Tongue (tissue), 1 donor: ENCODE measurements at regions not wholly inside any gene's neighbourhood (a gene's known extent, or its start where the extent isn't known, plus 50 kb on each side); places are given as distances from the start of the nearest gene placed in this dataset.

Experiments used
- DNase-seq: peaks from one replicate; pipeline ENCODE4 v3.0.0-alpha.2; 2015

DNA sequence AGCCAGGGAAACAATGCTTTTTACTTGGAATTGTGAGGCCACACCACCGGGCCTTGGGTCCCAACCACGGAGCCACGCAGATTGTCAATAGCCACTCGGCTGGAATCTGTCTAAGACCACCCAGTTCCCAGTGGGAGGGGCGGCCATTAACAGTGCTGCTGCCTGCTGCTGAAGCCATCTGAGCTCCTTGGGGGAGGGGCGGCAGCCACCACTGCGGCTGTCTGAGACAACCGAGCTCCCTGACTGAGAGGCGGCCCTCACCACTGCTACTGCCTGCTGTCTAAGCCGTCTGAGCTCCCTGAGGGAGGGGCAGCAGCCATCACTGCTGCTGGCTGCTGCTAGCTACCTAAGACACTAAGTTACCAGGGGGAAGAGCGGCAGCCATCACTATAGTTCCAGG lies 64.3 kb downstream of the DMRTA2 start:
- DNase-seq = no peak

DNA sequence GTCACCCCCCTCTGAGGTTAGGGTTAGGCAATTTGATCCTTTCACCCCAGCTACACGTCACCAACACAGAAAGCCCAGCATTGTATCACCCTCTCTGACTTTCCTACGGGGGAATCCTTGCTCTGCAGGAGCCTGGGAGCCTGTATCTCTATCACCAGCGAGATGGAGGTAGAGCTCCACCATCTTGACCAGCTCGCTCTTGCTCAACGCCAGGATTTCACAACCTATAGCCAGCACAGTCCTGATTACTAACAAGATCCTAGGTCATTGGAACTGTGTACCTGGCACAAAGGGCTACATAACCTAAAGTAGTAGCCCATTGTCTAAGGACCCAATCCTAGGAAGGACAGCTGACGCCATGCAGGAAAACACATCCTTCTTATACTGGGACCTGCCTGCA lies 66.1 kb downstream of the DMRTA2 start:
- no peak for DNase-seq

DNA sequence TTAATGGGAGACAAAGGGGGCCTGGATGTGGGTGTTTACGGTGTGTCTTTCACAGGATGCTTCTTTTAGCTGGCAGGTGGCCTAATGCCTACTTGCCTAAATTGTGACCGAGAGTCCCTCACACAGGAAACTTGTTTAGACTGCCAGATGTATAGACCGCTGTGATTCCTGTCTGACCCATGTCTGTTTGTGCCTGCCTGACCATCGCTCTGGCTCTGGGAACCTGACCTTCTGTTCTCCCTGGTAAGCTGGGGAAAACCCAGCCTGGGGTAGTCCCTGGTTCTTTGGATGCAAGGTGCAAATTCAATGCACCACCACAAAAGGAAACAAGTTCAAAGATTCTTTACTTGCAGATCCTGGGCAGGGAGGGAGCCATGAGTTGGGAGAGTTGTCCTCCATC lies 68.4 kb downstream of the DMRTA2 start:
- DNase-seq = no peak

DNA sequence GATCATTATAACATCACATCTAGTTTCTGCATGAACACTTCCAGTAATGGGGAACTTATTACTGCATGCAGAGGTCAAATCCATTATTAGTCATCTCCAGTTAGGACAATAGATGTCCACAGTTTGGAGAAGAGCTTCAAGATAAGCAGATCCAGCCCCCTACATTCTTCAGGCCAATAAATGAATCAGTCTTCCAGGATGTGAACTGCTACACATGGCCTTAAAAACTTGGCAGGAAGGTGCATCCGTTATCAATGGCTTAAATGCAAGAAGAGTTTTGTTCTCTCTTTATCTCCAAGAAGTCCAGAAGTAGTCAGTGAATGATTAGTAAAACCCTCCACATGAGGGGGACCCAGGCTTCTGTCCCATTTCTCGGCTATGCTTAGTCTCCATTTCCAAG lies 70.8 kb downstream of the DMRTA2 start:
- no peak for DNase-seq

DNA sequence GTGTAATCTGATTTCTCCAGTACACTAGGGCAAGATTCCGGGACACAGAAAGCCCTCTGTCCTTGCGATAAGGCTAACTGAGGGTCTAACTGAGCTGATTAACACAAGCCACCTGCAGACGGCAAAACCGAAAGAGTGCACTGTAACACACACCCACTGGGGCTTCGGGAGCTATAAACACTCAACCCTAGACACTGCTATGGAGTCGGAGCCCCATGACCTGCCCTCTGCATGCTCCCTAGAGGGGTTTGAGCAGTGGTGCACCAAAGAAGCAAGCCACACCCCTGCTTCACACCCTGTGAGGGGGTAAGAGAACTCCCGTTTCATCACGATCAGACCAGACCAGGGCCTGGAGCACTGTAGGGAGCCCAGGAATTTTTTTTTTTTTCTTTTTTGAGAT lies 72.4 kb downstream of the DMRTA2 start:
- no peak for DNase-seq

DNA sequence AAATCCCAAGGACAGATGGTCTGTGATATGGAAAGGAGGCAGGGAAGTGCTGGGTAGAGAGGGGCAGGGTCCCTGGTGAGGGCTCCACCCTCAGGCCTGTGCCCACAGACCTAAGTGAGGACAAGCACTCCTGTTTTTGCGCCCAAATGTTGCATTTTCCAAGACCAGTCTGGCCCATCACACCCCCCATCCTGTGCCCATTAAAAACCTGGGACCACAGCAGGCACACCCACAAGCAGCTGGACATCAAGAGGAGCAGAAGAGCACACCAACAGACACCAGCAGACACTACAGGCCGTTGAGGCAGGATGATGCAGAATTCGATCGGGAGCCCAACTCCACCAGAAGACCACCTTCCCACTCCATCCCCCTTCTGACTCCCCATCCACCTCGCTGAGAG lies 72.8 kb downstream of the DMRTA2 start:
- no peak for DNase-seq

DNA sequence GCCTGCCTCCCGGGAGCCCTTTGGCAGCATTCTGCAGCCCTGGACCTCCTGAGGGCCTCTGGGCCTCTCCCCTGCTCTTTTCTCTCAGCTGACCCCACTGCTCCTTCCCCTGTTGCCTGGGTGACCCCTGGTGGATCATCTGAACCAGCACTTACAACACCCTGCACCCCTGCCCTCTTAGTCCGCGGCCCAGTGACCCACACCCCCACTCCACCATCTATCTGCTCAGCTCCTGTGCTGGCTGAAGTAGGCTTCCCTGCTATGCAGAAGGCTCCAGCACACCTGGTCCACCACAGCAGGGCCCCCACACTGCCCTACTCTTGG lies 74.0 kb downstream of the DMRTA2 start:
- DNase-seq = no peak

DNA sequence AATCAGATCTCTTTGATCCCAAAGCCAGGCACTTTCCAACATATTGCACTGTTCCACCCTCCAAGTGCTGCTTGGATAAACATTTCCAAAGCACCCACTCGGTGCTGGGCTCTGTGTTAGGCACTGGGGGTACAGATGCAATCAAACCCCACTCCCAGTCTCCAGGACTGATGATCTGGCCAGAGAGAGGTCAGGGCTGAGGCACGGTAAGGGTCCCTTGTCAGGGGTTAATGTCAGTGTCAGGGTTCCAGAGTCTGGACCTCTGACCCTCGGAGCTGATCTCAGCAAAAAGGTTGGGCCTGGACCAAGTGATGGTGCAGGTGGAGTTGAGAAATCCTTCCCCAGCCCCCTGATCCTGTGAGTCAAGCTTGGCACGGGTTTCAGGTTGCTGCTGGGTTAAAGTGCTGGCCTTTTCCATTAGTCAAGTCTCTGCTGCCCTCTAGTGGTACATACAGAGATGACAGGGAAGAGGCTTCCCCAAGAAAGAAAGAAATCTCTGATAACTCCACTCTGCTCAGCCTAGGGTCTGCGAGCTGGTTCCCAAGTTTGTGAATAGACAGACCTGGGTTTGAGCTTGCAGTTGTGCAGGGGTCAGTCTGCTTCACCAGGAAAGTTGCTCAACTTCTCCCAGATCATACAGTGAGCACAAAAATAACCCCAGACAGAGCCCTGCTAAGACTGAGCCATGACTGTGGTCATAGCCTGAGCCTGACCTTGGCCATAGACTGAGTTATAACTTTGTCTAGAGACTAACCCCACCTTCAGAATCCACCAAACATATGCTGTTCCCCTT lies 74.6 kb downstream of the DMRTA2 start:
- peak; percentile 87 for DNase-seq

DNA sequence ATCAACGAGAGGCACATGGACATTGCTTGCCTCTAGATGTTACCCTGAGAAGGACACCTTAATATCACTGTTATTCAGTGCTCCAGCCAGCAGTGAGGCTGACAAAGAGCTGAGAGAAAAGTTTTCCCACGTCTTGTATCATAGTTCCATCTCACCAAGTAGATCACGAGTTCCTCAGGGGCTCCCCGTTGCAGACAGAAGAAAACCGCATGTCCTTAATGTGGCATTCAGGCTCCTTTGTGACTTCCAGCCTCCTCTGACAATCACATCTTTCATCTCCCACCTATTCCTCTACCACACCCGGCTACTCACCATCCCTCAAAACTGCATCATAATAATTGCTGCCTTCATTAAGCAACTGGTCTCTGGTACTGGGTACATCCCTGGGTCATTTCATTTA lies 75.3 kb downstream of the DMRTA2 start:
- DNase-seq = no peak

DNA sequence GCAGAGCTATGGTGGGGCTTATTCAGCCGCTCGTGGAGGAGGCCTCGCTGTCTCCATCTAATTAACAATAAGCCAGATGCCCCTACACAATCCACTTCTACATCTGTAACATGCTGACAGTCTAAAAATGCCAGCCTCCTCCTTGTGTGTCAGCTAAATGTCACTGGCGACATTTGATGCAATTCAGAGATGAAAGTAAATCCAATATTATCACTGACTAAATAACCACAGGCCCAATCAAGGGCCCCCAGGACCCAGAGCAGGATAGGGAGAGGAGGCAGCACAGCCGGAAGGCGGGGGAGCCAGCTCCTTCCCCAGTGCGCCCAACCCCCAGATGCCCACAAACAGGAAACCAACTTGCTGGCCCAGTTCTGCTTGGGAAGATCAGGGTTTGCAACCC lies 76.6 kb downstream of the DMRTA2 start:
- no peak for DNase-seq

DNA sequence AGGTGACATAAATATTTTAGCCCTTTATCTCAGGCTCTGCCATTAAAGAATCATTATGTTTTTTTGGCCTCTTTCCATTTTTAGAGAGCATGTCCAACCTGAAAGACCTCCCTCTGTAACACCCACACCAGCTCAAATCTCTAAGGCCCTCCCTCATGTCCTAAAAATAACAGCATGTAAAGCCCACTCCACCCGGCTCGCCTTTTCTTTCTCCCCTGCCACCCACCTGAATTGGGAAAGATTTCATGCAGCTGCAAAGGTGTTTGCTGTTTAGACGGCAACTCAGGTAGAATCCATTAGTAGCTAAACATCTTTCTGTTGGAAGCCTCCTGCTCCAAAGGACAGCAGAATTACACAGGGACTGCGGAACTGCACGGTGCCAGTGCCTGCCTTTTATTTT lies 79.9 kb downstream of the DMRTA2 start:
- no peak for DNase-seq

DNA sequence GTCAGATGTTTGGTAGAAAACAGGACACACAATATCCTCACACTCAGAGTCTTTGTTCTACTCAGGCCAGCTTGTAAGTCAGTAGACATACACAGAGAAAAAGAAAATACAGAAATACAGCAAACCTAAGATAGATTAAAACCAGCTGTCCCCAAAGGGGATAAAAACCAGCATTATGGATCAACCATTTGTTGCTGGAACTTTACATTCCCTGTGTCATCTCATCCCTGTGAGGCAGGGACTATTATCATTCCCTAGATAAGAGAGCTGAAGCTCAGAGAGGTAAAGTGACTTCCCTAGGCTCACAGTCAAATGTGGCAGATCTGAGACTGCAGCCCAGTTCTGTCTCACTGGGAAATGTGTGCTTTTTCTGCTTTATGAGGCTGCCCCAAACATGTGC lies 80.7 kb downstream of the DMRTA2 start:
- no peak for DNase-seq

DNA sequence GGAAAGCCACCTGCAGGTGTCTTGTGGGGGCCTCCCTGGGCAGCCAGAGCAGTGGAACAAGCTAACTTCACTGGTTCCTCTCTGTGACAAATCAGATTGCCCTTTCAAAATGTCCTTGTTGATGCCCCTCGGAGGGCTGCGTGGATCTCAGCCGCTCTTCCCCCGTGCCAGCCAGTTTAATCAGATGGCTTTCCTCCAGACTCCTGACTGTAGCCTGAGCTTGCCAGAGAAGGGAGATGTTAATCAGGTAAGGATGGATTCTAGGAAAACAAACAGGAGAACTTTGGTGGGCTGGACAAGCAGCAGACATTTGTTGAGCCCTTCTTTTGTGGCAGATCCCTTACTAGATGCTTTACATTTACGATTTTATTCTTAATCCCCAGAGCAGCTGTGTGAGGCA lies 88.2 kb downstream of the DMRTA2 start:
- DNase-seq = no peak

DNA sequence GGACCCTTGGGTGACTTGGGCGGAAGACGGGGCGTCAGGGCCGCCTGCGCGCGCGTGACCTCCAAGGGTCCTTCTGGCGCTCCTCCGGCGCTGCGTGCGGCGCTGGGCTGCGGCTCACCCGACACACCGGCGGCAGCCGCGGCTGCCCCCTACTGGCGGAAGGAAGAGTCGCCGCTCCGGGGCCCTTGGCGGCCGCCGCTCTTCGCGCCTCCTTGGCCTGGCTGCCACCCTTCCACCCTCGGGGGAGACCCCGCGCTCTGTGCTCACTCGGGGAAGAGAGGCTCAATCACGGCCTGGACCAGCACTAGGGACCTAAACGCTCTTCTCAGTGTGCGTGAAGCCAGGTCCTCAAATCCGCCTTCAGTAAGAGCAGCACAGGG lies 89.7 kb downstream of the DMRTA2 start:
- DNase-seq = peak; percentile 48

DNA sequence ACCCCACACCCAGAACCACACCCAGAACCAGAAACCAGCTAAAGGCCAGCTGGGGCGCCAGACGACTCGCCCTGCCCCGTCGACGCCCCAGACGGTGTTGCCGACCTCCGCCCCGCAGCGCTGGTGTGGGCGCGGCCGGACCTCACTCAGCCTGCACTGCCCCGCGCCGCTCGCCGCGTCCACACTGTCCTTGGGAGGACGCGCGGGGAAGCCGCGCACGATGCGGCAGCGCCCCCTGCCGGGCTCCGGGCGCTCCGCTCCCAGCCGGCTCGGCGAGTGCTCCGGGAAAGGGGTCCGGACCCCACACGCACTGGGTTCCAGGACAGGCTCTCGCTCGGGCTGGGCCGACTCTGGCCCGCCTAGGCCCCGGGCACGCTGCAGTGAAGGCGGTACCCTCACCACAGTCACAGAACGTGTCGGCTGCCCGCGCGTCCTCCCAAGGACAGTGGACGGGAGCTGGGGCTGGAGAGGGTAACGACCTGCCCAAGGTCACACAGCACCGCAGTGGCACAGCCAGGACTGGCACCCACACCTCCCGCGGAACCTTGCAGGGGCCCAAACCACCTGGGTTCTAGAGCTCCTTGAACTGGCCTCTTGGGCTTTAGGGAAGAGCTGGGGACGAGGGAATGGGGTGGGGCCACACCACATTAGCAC lies 90.2 kb downstream of the DMRTA2 start:
- peak; percentile 65 for DNase-seq

DNA sequence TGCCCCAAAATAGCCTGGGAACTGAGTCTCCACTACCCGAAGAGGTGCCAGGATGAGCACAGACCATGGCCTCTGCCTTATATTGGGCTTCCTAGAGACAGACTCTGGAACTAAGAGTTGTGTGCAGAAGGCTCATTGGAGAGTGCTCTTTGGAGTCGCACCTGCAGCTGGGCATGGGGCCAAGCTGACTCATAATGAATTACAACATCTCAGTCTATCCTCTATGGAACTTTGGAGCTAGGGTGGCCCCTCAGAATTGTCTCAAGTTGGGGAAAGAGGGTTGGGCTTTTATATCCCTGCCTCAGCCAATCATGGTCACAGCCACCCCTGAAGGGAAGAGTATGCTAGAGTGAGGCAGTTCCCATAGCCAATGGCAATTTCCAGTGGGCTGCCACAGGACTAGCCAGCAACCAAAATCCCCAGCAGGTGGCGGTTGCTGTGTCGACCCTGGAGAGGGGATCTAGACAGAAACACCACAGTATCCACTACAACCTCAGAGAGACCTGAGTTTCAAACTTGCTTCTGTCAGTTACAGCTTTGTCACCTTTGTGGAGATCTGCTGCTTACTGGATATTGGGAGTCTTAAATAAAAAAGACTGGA lies 93.8 kb downstream of the DMRTA2 start:
- DNase-seq = no peak

DNA sequence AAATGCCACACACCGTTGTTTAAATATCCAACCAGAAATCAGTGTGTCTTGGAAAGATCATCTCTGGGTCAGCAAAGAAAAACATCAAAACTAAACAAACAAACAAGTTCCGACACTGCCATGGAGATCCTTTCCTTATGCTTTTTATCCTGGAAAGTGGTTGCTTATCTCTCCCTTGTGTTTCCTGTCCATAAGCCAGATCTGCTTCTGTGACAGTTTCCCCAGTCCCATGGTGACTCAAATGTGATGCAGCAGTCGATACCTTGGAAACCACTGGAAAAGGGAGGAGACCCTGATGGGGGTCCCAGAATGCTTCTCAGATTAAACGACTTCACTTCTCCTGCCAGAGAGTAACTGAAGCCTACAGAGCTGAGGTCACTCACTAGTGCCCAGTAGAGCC lies 94.7 kb downstream of the DMRTA2 start:
- no peak for DNase-seq

DNA sequence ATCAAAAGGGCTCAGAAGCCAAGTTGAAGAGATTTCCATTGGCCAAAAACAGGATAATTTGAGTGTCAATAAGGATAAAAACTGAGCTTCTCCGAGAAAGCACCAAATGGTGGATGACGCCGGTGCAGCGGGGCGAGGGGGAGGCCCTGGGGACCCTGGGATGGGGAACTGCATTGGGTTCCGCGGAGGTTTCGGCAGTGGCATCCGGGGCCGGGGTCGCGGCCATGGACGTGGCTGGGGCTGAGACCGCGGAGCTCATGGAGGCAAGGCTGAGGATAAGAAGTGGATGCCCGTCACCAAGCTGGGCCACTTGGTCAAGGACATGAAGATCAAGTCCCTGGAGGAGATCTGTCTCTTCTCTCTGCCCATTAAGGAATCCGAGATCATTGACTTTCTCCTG lies 97.2 kb downstream of the DMRTA2 start:
- no peak for DNase-seq

DNA sequence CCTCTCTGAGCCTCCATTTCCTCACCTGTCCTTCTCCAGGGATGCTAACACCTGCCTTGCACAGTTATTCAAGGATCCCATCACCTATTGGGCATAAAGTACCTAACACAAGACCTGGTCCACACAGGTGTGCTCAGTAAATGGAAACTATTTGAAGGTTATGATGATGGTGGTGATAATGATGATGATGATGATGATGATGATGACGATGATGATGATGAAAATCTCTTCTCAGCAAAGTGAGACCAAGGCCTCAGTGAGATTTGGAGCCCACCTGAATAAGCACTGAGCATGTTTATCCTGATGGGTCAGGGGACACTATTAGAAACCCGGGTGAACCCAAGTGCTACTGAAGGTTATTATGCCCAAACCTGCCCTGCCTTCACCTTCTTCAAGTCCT lies 100.7 kb downstream of the DMRTA2 start:
- DNase-seq = no peak

DNA sequence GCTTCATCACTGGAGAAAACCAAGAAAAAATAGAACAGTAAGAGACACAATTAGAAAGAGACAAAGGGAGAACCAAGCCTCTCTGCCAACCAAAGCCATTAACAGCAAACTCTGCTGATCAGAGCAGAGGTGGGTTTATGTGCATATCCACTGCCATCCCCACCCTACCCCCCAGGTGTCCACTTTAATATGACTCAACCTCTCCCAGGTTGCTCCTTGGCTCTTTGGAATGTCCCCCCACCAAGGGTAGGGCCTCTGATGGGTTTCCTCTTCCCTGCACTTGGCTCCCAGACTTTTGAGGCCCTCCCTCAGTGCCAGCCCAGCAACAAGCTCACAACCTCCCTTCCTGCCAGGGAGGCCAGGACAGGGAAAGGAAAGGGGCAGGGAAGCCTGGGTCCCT lies 104.8 kb downstream of the DMRTA2 start:
- no peak for DNase-seq

DNA sequence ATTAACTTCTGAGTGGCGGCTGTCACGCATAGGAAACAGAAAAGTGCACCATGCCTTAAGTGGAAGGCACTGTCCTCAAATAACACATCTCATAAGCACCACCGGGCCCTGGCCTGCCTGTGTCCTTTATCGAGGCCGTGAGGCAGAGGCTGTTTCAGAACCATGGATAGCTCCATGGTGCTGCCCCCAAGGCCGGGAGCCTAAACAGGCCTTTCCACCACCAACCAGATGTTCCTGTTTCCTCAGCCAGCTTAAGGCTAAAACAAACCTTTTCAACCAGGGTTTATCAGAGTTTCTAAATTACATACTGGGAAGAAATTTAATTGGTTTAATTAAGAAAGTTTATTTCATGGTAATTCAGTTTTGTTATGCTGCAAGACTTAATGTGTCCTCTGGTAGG lies 114.4 kb downstream of the DMRTA2 start:
- peak; percentile 85 for DNase-seq

DNA sequence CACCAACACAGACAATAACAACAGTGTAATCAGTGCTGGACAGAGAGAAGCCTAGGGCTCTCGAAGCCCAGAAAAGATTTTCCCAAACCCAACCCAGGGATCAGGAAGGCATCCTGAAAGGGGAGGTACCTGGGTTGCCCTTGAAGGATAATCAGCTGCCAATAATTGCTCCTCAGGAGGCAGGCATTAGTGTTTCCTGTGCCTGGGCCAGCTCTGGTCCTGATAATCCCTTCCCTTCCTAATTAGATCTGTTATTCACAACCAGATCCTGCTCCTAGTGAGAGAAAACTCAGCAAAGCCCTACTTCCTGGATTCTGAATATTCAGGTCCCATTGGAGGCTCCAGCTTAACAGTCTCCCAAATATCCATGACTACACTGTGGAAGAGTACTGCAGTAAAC lies 117.4 kb downstream of the DMRTA2 start:
- DNase-seq = no peak

DNA sequence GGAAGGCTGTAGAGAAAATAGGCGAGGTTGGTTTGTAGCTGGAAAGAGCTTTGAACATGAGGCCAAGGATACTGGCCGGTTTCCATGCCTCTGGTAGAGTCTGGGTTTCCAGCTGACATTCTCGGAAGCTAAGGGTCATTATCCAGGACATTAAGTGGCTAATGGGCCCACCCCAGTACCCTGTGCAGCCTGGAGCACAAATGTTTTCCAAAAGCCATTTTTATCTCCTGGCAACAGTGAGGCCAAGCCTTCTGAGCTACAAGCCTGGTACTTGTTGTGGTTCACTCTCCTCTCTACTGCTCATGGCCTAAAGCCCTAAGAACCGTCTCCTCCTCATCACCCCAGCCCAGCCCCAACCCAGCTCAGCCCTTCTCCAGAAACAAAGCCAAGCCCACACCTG lies 122.9 kb downstream of the DMRTA2 start:
- no peak for DNase-seq

DNA sequence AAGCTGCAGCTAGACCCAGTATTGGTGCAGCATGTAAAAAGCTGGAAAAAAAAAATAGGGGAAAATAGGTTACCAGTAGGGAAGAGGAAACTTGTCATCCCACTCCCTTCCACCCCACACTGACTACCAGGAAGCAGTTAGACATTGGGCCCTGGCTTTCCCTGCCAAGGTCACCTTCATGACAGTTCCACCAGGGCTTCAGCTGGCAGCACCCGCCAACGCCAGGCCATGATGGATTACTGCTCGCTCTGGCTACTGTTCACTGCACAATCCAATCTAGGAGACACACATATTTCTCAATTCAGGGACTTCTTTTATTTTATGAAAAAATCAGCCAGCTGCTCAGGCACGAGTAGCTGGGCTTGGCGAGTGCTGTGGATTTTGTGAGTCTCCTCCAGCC lies 127.7 kb downstream of the DMRTA2 start:
- DNase-seq = no peak
